SU-DHL-6 (cell line): ENCODE measurements at regions not wholly inside any gene's neighbourhood (a gene's known extent, or its start where the extent isn't known, plus 50 kb on each side); places are given as distances from the start of the nearest gene placed in this dataset.

Experiments
- H2AFZ ChIP-seq: fragments of 200-600 bp; sonication (generic); 2 replicates; pipeline ENCODE4 v1.6.1; 2014; ENCODE audit warnings: low read depth, mild to moderate bottlenecking, moderate library complexity, mixed read lengths, antibody characterized with exemption, low read length; ENCODE audit not compliant: severe bottlenecking
- H3F3A ChIP-seq: fragments of 200-600 bp; shearing (Covaris generic); 2 replicates; pipeline ENCODE4 v1.6.0; 2016; ENCODE audit warnings: antibody characterized with exemption, mild to moderate bottlenecking; ENCODE audit not compliant: insufficient read depth
- H3K27ac ChIP-seq: fragments of 200-600 bp; sonication (generic); 2 replicates; pipeline ENCODE4 v1.5.1; 2016; ENCODE audit warnings: low read depth, mild to moderate bottlenecking, low read length, moderate library complexity, mixed read lengths
- H3K27me3 ChIP-seq: fragments of 200-600 bp; sonication (generic), shearing (Covaris generic); 2 replicates; pipeline ENCODE4 v1.6.0; 2014; ENCODE audit warnings: mild to moderate bottlenecking, low read length
- H3K36me3 ChIP-seq: fragments of 200-600 bp; sonication (generic); 2 replicates; pipeline ENCODE4 v1.6.1; 2014; ENCODE audit warnings: mild to moderate bottlenecking, low read length, mixed read lengths
- H3K4me2 ChIP-seq: fragments of 300-600, 200-600 bp; shearing (Covaris generic), sonication (generic); 2 replicates; pipeline ENCODE4 v1.6.0; 2014; ENCODE audit warnings: low read length, low read depth, mild to moderate bottlenecking; ENCODE audit not compliant: poor library complexity, severe bottlenecking
- H3K4me3 ChIP-seq: fragments of 200-600 bp; sonication (generic); 2 replicates; pipeline ENCODE4 v1.5.1; 2014; ENCODE audit warnings: antibody characterized with exemption, low read length, mild to moderate bottlenecking, mixed read lengths; ENCODE audit not compliant: insufficient read depth, poor library complexity, severe bottlenecking
- H3K79me2 ChIP-seq: fragments of 200-600 bp; sonication (generic); 2 replicates; pipeline ENCODE4 v1.6.1; 2014; ENCODE audit warnings: mild to moderate bottlenecking, low read length, moderate library complexity; ENCODE audit not compliant: insufficient read depth
- H3K9ac ChIP-seq: fragments of 200-600 bp; sonication (generic); 2 replicates; pipeline ENCODE4 v1.7.0; 2014; ENCODE audit warnings: mild to moderate bottlenecking, low read length
- H3K9me2 ChIP-seq: fragments of 200-600 bp; sonication (generic); replicated peaks from 2 replicates; pipeline ENCODE4 v1.6.1; 2014; ENCODE audit warnings: low read length; ENCODE audit not compliant: insufficient read depth
- H3K9me3 ChIP-seq: fragments of 200-600 bp; sonication (generic); 2 replicates; pipeline ENCODE4 v1.6.1; 2014; ENCODE audit warnings: low read length, mixed read lengths; ENCODE audit not compliant: insufficient read depth
- H4K20me1 ChIP-seq: fragments of 200-600 bp; sonication (generic); 2 replicates; pipeline ENCODE4 v1.6.1; 2014; ENCODE audit warnings: low read depth, mild to moderate bottlenecking, antibody characterized with exemption, low read length, moderate library complexity, mixed read lengths
- CTCF ChIP-seq: fragments of 200-600 bp; sonication (generic); IDR thresholded peaks from one replicate; pipeline ENCODE4 v1.5.1; 2017; ENCODE audit warnings: antibody characterized with exemption, mild to moderate bottlenecking, low read length, moderate library complexity; ENCODE audit not compliant: insufficient read depth, poor library complexity, severe bottlenecking
- EZH2phosphoT487 ChIP-seq: fragments of 200-600 bp; sonication (generic), shearing (Covaris generic); conservative IDR thresholded peaks from 2 replicates; pipeline ENCODE4 v1.6.1; 2018; ENCODE audit warnings: mild to moderate bottlenecking, antibody characterized with exemption, low read length, moderate library complexity, mixed read lengths

GRCh38 chr4:176964116-176964691 lies 171.5 kb upstream of the VEGFC start:
- no peak for TF ChIP-seq EZH2phosphoT487
- peak; percentile 46 for TF ChIP-seq CTCF
- H4K20me1 ChIP-seq = no peaks in the 10 kb centered on the region
- H3K4me3 ChIP-seq = no peak overlapping the region
- no peak overlapping the region for H3K9ac ChIP-seq
- H3K27me3 ChIP-seq = no peaks in the 10 kb centered on the region
- no peaks in the 10 kb centered on the region for H3K79me2 ChIP-seq
- no peak overlapping the region for H2AFZ ChIP-seq
- H3K9me3 ChIP-seq = no peaks in the 10 kb centered on the region
- H3K36me3 ChIP-seq = no peaks in the 10 kb centered on the region
- no peaks in the 10 kb centered on the region for H3K9me2 ChIP-seq
- no peaks in the 10 kb centered on the region for H3F3A ChIP-seq
- H3K27ac ChIP-seq = no peak overlapping the region
- H3K4me2 ChIP-seq = no peak overlapping the region

GRCh38 chr4:176967586-176967985 lies 174.9 kb upstream of the VEGFC start:
- Histone ChIP-seq H3K4me2 (no peak overlapping the region), H3K36me3 (no peaks in the 10 kb centered on the region), H3F3A (no peaks in the 10 kb centered on the region)

GRCh38 chr4:176968094-176968493 lies 175.4 kb upstream of the VEGFC start:
- no peak overlapping the region for H3K27ac ChIP-seq
- H3K79me2 ChIP-seq = no peaks in the 10 kb centered on the region
- no peak overlapping the region for H3K9ac ChIP-seq
- H3K9me2 ChIP-seq = no peaks in the 10 kb centered on the region; the same call in 1 of the 2 replicates
- no peaks in the 10 kb centered on the region for H4K20me1 ChIP-seq
- TF ChIP-seq CTCF = no peak
- no peak for TF ChIP-seq EZH2phosphoT487
- H3K4me2 ChIP-seq = no peak overlapping the region
- H3K36me3 ChIP-seq = no peaks in the 10 kb centered on the region
- H3K4me3 ChIP-seq = no peak overlapping the region
- no peaks in the 10 kb centered on the region for H3K27me3 ChIP-seq
- no peaks in the 10 kb centered on the region for H3F3A ChIP-seq
- no peak overlapping the region for H2AFZ ChIP-seq
- H3K9me3 ChIP-seq = no peaks in the 10 kb centered on the region

More at GRCh38 chr4:176967586-176967985, 174.9 kb upstream of the VEGFC start:
- H2AFZ ChIP-seq = no peak overlapping the region
- H3K9me3 ChIP-seq = no peaks in the 10 kb centered on the region
- H3K79me2 ChIP-seq = no peaks in the 10 kb centered on the region
- H3K27ac ChIP-seq = no peak overlapping the region
- no peak overlapping the region for H3K4me3 ChIP-seq
- no peak overlapping the region for H3K9ac ChIP-seq
- H3K27me3 ChIP-seq = no peaks in the 10 kb centered on the region
- H4K20me1 ChIP-seq = no peaks in the 10 kb centered on the region
- H3K9me2 ChIP-seq = no peaks in the 10 kb centered on the region; the same call in 1 of the 2 replicates
- TF ChIP-seq CTCF = no peak
- no peak for TF ChIP-seq EZH2phosphoT487
